HEK293T (cell line): ENCODE measurements at regions not wholly inside any gene's neighbourhood (a gene's known extent, or its start where the extent isn't known, plus 50 kb on each side); places are given as distances from the start of the nearest gene placed in this dataset.

Experiments used
- FOXK2 ChIP-seq: fragments of 450-650 bp; IDR thresholded peaks from 2 replicates; pipeline ENCODE4 v1.6.1; 2016; ENCODE audit warnings: mild to moderate bottlenecking
- LEF1 ChIP-seq: fragments of 450-650 bp; IDR thresholded peaks from 2 replicates; pipeline ENCODE4 v1.6.1; 2017; ENCODE audit warnings: mild to moderate bottlenecking, borderline replicate concordance
- SUZ12 ChIP-seq: fragments of 450-650 bp; IDR thresholded peaks from 2 replicates; pipeline ENCODE4 v1.6.1; 2016; ENCODE audit warnings: mild to moderate bottlenecking
- TARDBP ChIP-seq: fragments of 450-650 bp; IDR thresholded peaks from 2 replicates; pipeline ENCODE4 v1.6.1; 2016

DNA sequence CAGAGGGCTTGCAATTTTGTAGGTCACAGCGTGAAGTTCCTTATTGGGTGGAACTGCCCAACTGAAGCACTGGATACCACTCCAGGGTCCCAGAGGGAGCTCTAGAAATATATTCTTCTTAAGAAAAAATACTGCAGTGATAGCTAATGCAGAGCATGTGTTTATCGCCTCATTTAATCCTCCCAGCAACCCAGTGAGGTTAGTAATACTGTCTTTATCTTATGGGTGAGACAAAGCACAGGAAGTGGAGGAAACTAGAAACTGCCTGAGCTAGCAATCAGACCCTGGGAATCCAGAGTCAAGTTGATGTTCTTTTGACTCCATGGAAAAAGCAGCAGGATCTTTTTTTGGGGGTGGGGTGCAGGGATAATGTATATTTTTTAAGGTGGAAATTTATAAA, 153.3 kb downstream of the PJA2 start:
- TF ChIP-seq FOXK2 (no peak), TARDBP (no peak), LEF1 (no peak), SUZ12 (no peak)
